GM23338 (cell line): ENCODE measurements at regions not wholly inside any gene's neighbourhood (a gene's known extent, or its start where the extent isn't known, plus 50 kb on each side); places are given as distances from the start of the nearest gene placed in this dataset.
"Not testable (repeated sequence)": the region's sequence is repeated elsewhere in the genome, so short reads cannot be mapped to it uniquely, and the experiment has no call there.

Experiments
- CREB1 ChIP-seq: fragments of 250-450 bp; sonication (Bioruptor Pico); IDR thresholded peaks from 2 replicates; pipeline ENCODE4 v1.5.0; 2020; ENCODE audit warnings: low read depth, mild to moderate bottlenecking, moderate library complexity
- CTCF ChIP-seq, 2 experiments: fragments of 200-600 bp in 1 of 2; sonication (generic) in 1 of 2; conservative IDR thresholded peaks; 2 replicates each; pipeline versions ENCODE4 v1.5.1 to v1.6.1; 2016 to 2017; ENCODE audit warnings: antibody characterized with exemption in 2 of 2, low read depth in 2 of 2, mild to moderate bottlenecking in 2 of 2, moderate library complexity in 1 of 2
- ETS1 ChIP-seq: IDR thresholded peaks from 2 replicates; pipeline ENCODE4 v1.6.1; 2016; ENCODE audit warnings: antibody characterized with exemption
- EZH2 ChIP-seq: fragments of 200-600 bp; sonication (generic); IDR thresholded peaks from one replicate; pipeline ENCODE4 v1.8.0; 2017; ENCODE audit warnings: antibody characterized with exemption, mild to moderate bottlenecking, low read depth; ENCODE audit not compliant: unreplicated experiment
- EZH2phosphoT487 ChIP-seq: fragments of 200-600 bp; sonication (generic); IDR thresholded peaks from one replicate; pipeline ENCODE4 v1.8.1; 2018; ENCODE audit warnings: antibody characterized with exemption; ENCODE audit not compliant: unreplicated experiment
- JUNB ChIP-seq: IDR thresholded peaks from one replicate; pipeline ENCODE4 v1.6.1; 2016; ENCODE audit warnings: antibody characterized with exemption; ENCODE audit not compliant: unreplicated experiment
- POLR2AphosphoS5 ChIP-seq: IDR thresholded peaks from 2 replicates; pipeline ENCODE4 v1.6.1; 2016; ENCODE audit warnings: antibody characterized with exemption, low read depth
- REST ChIP-seq: IDR thresholded peaks from one replicate; pipeline ENCODE4 v1.6.1; 2018; ENCODE audit warnings: antibody characterized with exemption; ENCODE audit not compliant: unreplicated experiment
- STAT1 ChIP-seq: IDR thresholded peaks from one replicate; pipeline ENCODE4 v1.6.1; 2016; ENCODE audit warnings: antibody characterized with exemption; ENCODE audit not compliant: unreplicated experiment
- ZNF114 ChIP-seq: fragments of 250-450 bp; sonication (Bioruptor Pico); IDR thresholded peaks from 2 replicates; pipeline ENCODE4 v1.5.0; 2020; ENCODE audit warnings: mild to moderate bottlenecking, moderate library complexity
- ZNF331 ChIP-seq: fragments of 250-450 bp; sonication (Bioruptor Pico); IDR thresholded peaks from 2 replicates; pipeline ENCODE4 v1.5.0; 2020; ENCODE audit warnings: low read depth, mild to moderate bottlenecking, moderate library complexity
- ZNF462 ChIP-seq: fragments of 250-450 bp; sonication (Bioruptor Pico); IDR thresholded peaks from 2 replicates; pipeline ENCODE4 v1.5.0; 2020; ENCODE audit warnings: mild to moderate bottlenecking, moderate library complexity

GRCh38 chr3:11725340-11725641, 81.6 kb upstream of the VGLL4 start:
- TF ChIP-seq CTCF (conservative IDR thresholded peaks at IDR 0.05; ENCODE audit: low read depth in 2 of 2); REST; EZH2phosphoT487; EZH2; POLR2AphosphoS5; STAT1; CREB1 (CRISPR knock-in tag); ETS1; JUNB; ZNF114 (CRISPR knock-in tag); ZNF331 (CRISPR knock-in tag); ZNF462 (CRISPR knock-in tag): not testable (repeated sequence)
